ENCODE measurements at regions not wholly inside any gene's neighbourhood (a gene's known extent, or its start where the extent isn't known, plus 50 kb on each side); places are given as distances from the start of the nearest gene placed in this dataset.

DNA sequence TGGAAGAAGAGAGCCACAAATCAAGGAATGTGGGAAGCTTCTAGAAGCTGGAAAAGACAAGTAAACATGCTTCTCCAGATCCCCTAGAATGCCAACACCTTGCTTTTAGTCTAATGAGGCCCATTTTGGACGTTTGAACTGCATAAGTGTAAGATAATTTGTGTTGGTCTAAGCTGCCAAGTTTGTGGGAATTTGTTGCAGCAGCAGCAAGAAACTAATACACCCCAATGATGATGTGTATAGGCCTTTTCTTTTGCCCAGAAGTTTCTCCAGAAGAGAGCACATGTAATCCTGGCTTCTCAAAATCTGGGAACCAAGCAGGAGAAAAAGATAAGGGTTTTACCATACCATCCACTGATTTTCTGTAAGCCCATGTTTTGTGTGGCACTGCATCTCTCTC lies 96.1 kb upstream of the DPT start:
- TF ChIP-seq, protein P1, sequence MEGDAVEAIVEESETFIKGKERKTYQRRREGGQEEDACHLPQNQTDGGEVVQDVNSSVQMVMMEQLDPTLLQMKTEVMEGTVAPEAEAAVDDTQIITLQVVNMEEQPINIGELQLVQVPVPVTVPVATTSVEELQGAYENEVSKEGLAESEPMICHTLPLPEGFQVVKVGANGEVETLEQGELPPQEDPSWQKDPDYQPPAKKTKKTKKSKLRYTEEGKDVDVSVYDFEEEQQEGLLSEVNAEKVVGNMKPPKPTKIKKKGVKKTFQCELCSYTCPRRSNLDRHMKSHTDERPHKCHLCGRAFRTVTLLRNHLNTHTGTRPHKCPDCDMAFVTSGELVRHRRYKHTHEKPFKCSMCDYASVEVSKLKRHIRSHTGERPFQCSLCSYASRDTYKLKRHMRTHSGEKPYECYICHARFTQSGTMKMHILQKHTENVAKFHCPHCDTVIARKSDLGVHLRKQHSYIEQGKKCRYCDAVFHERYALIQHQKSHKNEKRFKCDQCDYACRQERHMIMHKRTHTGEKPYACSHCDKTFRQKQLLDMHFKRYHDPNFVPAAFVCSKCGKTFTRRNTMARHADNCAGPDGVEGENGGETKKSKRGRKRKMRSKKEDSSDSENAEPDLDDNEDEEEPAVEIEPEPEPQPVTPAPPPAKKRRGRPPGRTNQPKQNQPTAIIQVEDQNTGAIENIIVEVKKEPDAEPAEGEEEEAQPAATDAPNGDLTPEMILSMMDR (IDR thresholded peaks at IDR 0.05): no peak
- no peak for TF ChIP-seq EP300 (IDR thresholded peaks at IDR 0.05)
- no peak for TF ChIP-seq POLR2A (IDR thresholded peaks at IDR 0.05)
- WGBS, 2 donors: 54 to 56% methylated on average over 1 of the region's 1 CpG
- no peaks in the 10 kb centered on the region for H3K9me3 ChIP-seq
- H3K4me3 ChIP-seq: no peak overlapping the region
- H3K4me1 ChIP-seq: no peaks in the 10 kb centered on the region
- DNase-seq (ENCODE audit: low spot score in 2 of 2): no peak
- H3K27me3 ChIP-seq: no peaks in the 10 kb centered on the region
- H3K27ac ChIP-seq: no peak overlapping the region
- H3K36me3 ChIP-seq: no peaks in the 10 kb centered on the region

DNA sequence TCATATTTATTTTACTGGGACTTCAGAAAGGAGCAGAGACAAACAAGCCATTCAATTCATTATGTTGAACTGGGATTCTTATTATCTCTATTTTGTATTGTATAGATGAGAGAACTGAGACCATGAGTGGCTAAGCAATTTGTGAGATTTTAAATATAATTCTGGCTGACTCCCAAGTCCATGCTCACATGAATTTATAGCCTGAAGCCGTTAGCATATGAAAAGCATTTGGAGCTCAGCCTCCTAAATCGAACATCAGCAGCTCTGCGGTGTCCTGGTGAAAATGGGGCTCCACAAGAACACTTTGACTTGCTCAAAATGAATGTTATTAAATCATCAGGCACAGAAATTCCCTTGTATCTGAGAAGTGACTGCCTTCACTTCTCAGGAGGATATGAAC lies 96.8 kb upstream of the DPT start:
- Histone ChIP-seq H3K4me1 (no peaks in the 10 kb centered on the region), H3K36me3 (no peaks in the 10 kb centered on the region), H3K27ac (no peak overlapping the region), H3K9me3 (no peaks in the 10 kb centered on the region), H3K4me3 (no peak overlapping the region), H3K27me3 (no peaks in the 10 kb centered on the region)
- WGBS, 2 donors: 41 to 54% methylated on average over 3 of the region's 3 CpGs
- DNase-seq (ENCODE audit: low spot score in 2 of 2): no peak
- no peak for TF ChIP-seq POLR2A (IDR thresholded peaks at IDR 0.05)
- TF ChIP-seq EP300 (IDR thresholded peaks at IDR 0.05): no peak
- TF ChIP-seq, protein P1 (IDR thresholded peaks at IDR 0.05): no peak

DNA sequence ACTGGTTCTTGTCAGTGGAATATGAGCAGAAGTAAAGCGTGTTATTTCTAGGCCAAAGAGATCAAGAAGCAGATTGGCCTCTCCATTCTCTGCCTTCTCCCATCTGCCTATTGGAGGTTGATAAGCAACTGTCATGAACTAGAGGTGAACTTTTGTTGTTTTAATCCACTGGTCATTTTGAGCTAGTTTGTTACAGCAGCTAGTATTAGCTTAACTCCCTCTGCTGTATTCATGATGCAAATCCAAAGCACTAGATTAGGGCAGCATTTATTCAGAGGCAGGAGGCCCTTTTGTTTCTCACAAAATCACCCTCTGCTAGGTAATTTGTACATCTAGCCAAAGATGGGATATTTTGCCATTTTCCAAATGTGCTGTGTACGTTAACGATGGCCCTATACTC lies 97.3 kb upstream of the DPT start:
- Histone ChIP-seq H3K27me3 (no peaks in the 10 kb centered on the region), H3K9me3 (no peaks in the 10 kb centered on the region), H3K4me1 (no peaks in the 10 kb centered on the region), H3K36me3 (no peaks in the 10 kb centered on the region), H3K27ac (no peak overlapping the region), H3K4me3 (no peak overlapping the region)
- 78 to 85% methylated on average over 3 of the region's 3 CpGs for WGBS, 2 donors
- TF ChIP-seq EP300 (IDR thresholded peaks at IDR 0.05): no peak
- TF ChIP-seq POLR2A (IDR thresholded peaks at IDR 0.05): no peak
- TF ChIP-seq, protein P1 (IDR thresholded peaks at IDR 0.05): no peak
- DNase-seq (ENCODE audit: low spot score in 2 of 2): no peak

- Histone ChIP-seq H3K36me3 (no peaks in the 10 kb centered on the region), H3K27ac (no peak overlapping the region), H3K4me3 (no peak overlapping the region), H3K27me3 (no peaks in the 10 kb centered on the region), H3K4me1 (no peaks in the 10 kb centered on the region), H3K9me3 (no peaks in the 10 kb centered on the region)
- 88 to 94% methylated on average over 2 of the region's 2 CpGs for WGBS, 2 donors
- no peak for TF ChIP-seq EP300 (IDR thresholded peaks at IDR 0.05)
- TF ChIP-seq, protein P1 (IDR thresholded peaks at IDR 0.05): no peak
- no peak for TF ChIP-seq POLR2A (IDR thresholded peaks at IDR 0.05)
- no peak for DNase-seq (ENCODE audit: low spot score in 2 of 2)
Measured at GRCh38 chr1:168827557-168827956, 98.6 kb upstream of the DPT start.

DNA sequence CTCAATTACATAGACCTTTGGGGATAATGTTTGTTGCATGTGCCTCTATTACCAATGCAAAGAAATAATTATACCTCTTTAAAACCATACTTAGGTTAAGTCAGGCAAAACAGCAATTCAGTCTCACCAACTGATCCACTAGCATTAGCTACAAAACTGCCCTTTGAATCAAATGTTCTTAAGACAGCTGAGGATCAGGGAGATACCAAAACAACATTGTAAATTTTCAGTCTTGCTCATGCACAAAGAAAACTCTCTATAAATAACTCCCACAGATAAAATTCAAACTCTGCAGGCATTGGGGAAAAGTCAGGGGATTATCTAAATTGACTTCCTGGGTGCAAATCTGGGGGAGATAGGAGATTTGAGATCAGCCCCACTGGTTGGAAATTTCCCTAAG lies 100.9 kb upstream of the DPT start:
- Histone ChIP-seq H3K9me3 (no peaks in the 10 kb centered on the region), H3K4me1 (no peaks in the 10 kb centered on the region), H3K27me3 (no peaks in the 10 kb centered on the region), H3K27ac (no peak overlapping the region), H3K36me3 (no peaks in the 10 kb centered on the region), H3K4me3 (no peak overlapping the region)
- TF ChIP-seq, protein P1 (IDR thresholded peaks at IDR 0.05): no peak
- no peak for TF ChIP-seq EP300 (IDR thresholded peaks at IDR 0.05)
- TF ChIP-seq POLR2A (IDR thresholded peaks at IDR 0.05): no peak
- no peak for DNase-seq (ENCODE audit: low spot score in 2 of 2)

Data from tibial nerve (tissue), 4 donors.